ENCODE measurements at regions not wholly inside any gene's neighbourhood (a gene's known extent, or its start where the extent isn't known, plus 50 kb on each side); places are given as distances from the start of the nearest gene placed in this dataset.

GRCh38 chr4:183765251-183765911, 106.3 kb downstream of the TRAPPC11 start:
- TF ChIP-seq TCF3 (CRISPR knock-in tag; IDR thresholded peaks at IDR 0.05) (no peak), ZNF589 (CRISPR knock-in tag; IDR thresholded peaks at IDR 0.05; ENCODE audit: low read depth) (no peak), MAFF (IDR thresholded peaks at IDR 0.05; ENCODE audit: low read length) (no peak), JUND (IDR thresholded peaks at IDR 0.05; ENCODE audit: borderline replicate concordance, low read depth, low read length) (no peak), JUND (tag; IDR thresholded peaks at IDR 0.05; ENCODE audit: borderline replicate concordance, low read depth, low read length) (no peak), SP1 (CRISPR knock-in tag; IDR thresholded peaks at IDR 0.05) (no peak), KLF6 (CRISPR knock-in tag; IDR thresholded peaks at IDR 0.05; ENCODE audit: borderline replicate concordance) (no peak), CTCF (IDR thresholded peaks at IDR 0.05 in 2 of 3, conservative IDR thresholded peaks at IDR 0.05 in 1 of 3; ENCODE audit: insufficient read depth in 2 of 3, low read depth in 1 of 3, low read length in 3 of 3) (no peak), HMG20B (CRISPR knock-in tag; IDR thresholded peaks at IDR 0.05) (no peak), FOS (IDR thresholded peaks at IDR 0.05; ENCODE audit: extremely low read depth, insufficient read length) (no peak), FOXK1 (CRISPR knock-in tag; IDR thresholded peaks at IDR 0.05; ENCODE audit: borderline replicate concordance) (no peak), TARDBP (IDR thresholded peaks at IDR 0.05) (no peak)
